Gastrocnemius medialis (tissue), 4 donors: ENCODE measurements at regions not wholly inside any gene's neighbourhood (a gene's known extent, or its start where the extent isn't known, plus 50 kb on each side); places are given as distances from the start of the nearest gene placed in this dataset.

Experiments used
- CTCF ChIP-seq, 5 experiments: fragments of 450-650 bp in 3 of 5; fragments of 200-600 bp in 2 of 5; sonication (generic) in 2 of 5; IDR thresholded peaks in 4 of 5; conservative IDR thresholded peaks in 1 of 5; 1 replicate in 4 of 5; 2 replicates in 1 of 5; pipeline ENCODE4 v1.5.1; 2016 to 2019; ENCODE audit warnings: antibody characterized with exemption in 5 of 5, mild to moderate bottlenecking in 3 of 5, moderate library complexity in 3 of 5
- POLR2A ChIP-seq, 2 donors: fragments of 450-650 bp; IDR thresholded peaks; one replicate each; pipeline ENCODE4 v1.6.1; 2017; ENCODE audit warnings: antibody characterized with exemption in 2 of 2, mild to moderate bottlenecking in 2 of 2, moderate library complexity in 2 of 2

GRCh38 chr5:9850456-9850855 lies 220.3 kb upstream of the TAS2R1 start:
- TF ChIP-seq POLR2A (IDR thresholded peaks at IDR 0.05), result no peak
- TF ChIP-seq CTCF (IDR thresholded peaks at IDR 0.05 in 4 of 5, conservative IDR thresholded peaks at IDR 0.05 in 1 of 5), result no peak
